LNCAP (cell line): ENCODE measurements at regions not wholly inside any gene's neighbourhood (a gene's known extent, or its start where the extent isn't known, plus 50 kb on each side); places are given as distances from the start of the nearest gene placed in this dataset.

Experiments
- CTCF ChIP-seq: fragments of 450-650 bp; IDR thresholded peaks from 2 replicates; pipeline ENCODE4 v1.5.1; 2017; ENCODE audit warnings: mild to moderate bottlenecking

- no peak for TF ChIP-seq CTCF
Measured at GRCh38 chr4:13129095-13129494, 355.0 kb downstream of the RAB28 start.

- no peak for TF ChIP-seq CTCF
Measured at GRCh38 chr4:13126976-13127910, 356.9 kb downstream of the RAB28 start.

GRCh38 chr4:13118633-13119032 is 365.5 kb downstream of the RAB28 start:
- no peak for TF ChIP-seq CTCF

- TF ChIP-seq CTCF = no peak
Measured at GRCh38 chr4:13117185-13117584, 367.0 kb downstream of the RAB28 start.

GRCh38 chr4:13112030-13112429 is 372.1 kb downstream of the RAB28 start:
- no peak for TF ChIP-seq CTCF

GRCh38 chr4:13109536-13109935 is 374.6 kb downstream of the RAB28 start:
- no peak for TF ChIP-seq CTCF

- peak; percentile 20; the same call in 1 of the 2 replicates for TF ChIP-seq CTCF
Measured at GRCh38 chr4:13108096-13108495, 376.0 kb downstream of the RAB28 start.
